ENCODE measurements at regions not wholly inside any gene's neighbourhood (a gene's known extent, or its start where the extent isn't known, plus 50 kb on each side); places are given as distances from the start of the nearest gene placed in this dataset.

DNA sequence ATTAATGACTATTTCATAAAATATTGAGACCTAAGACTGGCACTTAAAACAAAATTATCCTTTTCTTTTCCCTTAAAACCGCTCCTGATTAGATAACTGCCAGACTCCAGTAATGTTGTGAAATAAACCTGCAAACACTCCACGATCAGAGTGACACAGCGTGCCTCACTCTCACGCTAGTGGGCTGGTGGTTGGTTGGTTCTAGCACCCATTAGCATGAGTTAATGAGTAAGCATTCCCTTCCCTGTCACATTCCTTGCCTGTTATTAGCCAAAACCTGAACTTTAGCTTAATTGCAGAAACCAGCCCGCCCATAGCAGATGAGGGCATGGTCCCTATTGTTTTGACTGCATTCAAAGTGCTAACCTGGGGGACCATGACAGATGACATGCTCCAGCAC, 193.4 kb downstream of the CD83 start:
- Histone ChIP-seq H3K23ac (ENCODE audit: low read depth, low read length, poor library complexity) (no peak overlapping the region), H3K27ac (replicated peaks; ENCODE audit: low read length) (no peak overlapping the region), H3K18ac (ENCODE audit: low read length) (no peak overlapping the region), H3K36me3 (replicated peaks in 1 of 2; ENCODE audit: control insufficient read depth in 2 of 2, insufficient read depth in 2 of 2, low read length in 2 of 2) (no peaks in the 10 kb centered on the region), H3K4ac (ENCODE audit: low read length) (no peak overlapping the region), H2BK5ac (ENCODE audit: low read length) (no peak overlapping the region), H3K4me3 (ENCODE audit: low read length in 2 of 2) (no peak overlapping the region), H3K4me2 (ENCODE audit: insufficient read depth, low read length, poor library complexity, severe bottlenecking) (no peak overlapping the region), H2BK12ac (ENCODE audit: low read length) (no peak overlapping the region), H3K79me1 (ENCODE audit: low read depth, low read length) (no peaks in the 10 kb centered on the region), H4K91ac (ENCODE audit: low read depth, low read length, poor library complexity) (no peak overlapping the region), H2AFZ (ENCODE audit: low read length) (no peak overlapping the region), H3K27me3 (ENCODE audit: control insufficient read depth in 3 of 3, insufficient read depth in 3 of 3, low read depth in 1 of 3, low read length in 3 of 3) (no peaks in the 10 kb centered on the region), H2AK5ac (ENCODE audit: low read depth, low read length) (no peak overlapping the region), H2BK120ac (ENCODE audit: low read depth, low read length) (no peak overlapping the region), H4K8ac (ENCODE audit: low read depth, low read length) (no peak overlapping the region), H3K4me1 (ENCODE audit: control insufficient read depth in 2 of 2, insufficient read depth in 1 of 2, low read depth in 1 of 2, low read length in 2 of 2) (peaks cover 0 to 3% of the 10 kb centered on the region in 2 donors), H3K9ac (ENCODE audit: low read depth, low read length, poor library complexity) (no peak overlapping the region), H3K9me3 (replicated peaks in 1 of 2; ENCODE audit: control insufficient read depth in 2 of 2, insufficient read depth in 1 of 2, low read depth in 1 of 2, low read length in 2 of 2) (no peaks in the 10 kb centered on the region), H2BK15ac (ENCODE audit: low read length) (no peak overlapping the region), H3K14ac (ENCODE audit: low read length) (no peak overlapping the region)
- no peak for DNase-seq (ENCODE audit: low spot score)
- WGBS, 2 donors (ENCODE audit: extremely low coverage in 2 of 2, insufficient read length in 2 of 2, insufficient replicate concordance in 1 of 2): no CpG with 5 or more reads among the region's 5 CpGs

DNA sequence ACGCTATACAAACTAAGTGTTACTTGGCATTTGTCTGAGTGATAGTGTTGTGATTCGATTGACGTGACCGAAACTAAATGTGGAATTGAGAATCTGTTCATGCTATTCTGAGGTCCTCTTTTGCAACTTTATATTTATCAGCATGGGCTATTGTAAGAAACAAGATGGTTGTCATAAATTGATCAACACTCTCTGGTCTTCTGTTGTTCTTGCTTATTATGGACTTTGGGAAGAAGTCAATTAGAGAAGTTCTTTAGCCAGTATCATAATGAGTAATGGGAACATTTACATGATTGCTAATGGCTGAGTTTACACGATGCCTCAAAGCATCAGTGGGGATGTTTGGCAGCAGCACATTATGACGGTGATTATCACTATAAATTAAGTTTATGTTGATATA, 195.0 kb downstream of the CD83 start:
- Histone ChIP-seq H3K9ac (ENCODE audit: low read depth, low read length, poor library complexity) (no peak overlapping the region), H3K23ac (ENCODE audit: low read depth, low read length, poor library complexity) (no peak overlapping the region), H3K27me3 (ENCODE audit: control insufficient read depth in 3 of 3, insufficient read depth in 3 of 3, low read depth in 1 of 3, low read length in 3 of 3) (no peaks in the 10 kb centered on the region), H2BK12ac (ENCODE audit: low read length) (no peak overlapping the region), H3K18ac (ENCODE audit: low read length) (no peak overlapping the region), H3K14ac (ENCODE audit: low read length) (no peak overlapping the region), H2BK5ac (ENCODE audit: low read length) (no peak overlapping the region), H2BK120ac (ENCODE audit: low read depth, low read length) (no peak overlapping the region), H3K27ac (replicated peaks; ENCODE audit: low read length) (no peak overlapping the region), H4K8ac (ENCODE audit: low read depth, low read length) (no peak overlapping the region), H3K4me3 (ENCODE audit: low read length in 2 of 2) (no peak overlapping the region), H2BK15ac (ENCODE audit: low read length) (no peak overlapping the region), H3K36me3 (replicated peaks in 1 of 2; ENCODE audit: control insufficient read depth in 2 of 2, insufficient read depth in 2 of 2, low read length in 2 of 2) (no peaks in the 10 kb centered on the region), H3K79me1 (ENCODE audit: low read depth, low read length) (no peaks in the 10 kb centered on the region), H2AFZ (ENCODE audit: low read length) (no peak overlapping the region), H3K9me3 (replicated peaks in 1 of 2; ENCODE audit: control insufficient read depth in 2 of 2, insufficient read depth in 1 of 2, low read depth in 1 of 2, low read length in 2 of 2) (no peaks in the 10 kb centered on the region), H3K4me1 (ENCODE audit: control insufficient read depth in 2 of 2, insufficient read depth in 1 of 2, low read depth in 1 of 2, low read length in 2 of 2) (peaks cover 0 to 3% of the 10 kb centered on the region in 2 donors), H2AK5ac (ENCODE audit: low read depth, low read length) (no peak overlapping the region), H4K91ac (ENCODE audit: low read depth, low read length, poor library complexity) (no peak overlapping the region), H3K4ac (ENCODE audit: low read length) (no peak overlapping the region), H3K4me2 (ENCODE audit: insufficient read depth, low read length, poor library complexity, severe bottlenecking) (no peak overlapping the region)
- WGBS, 2 donors (ENCODE audit: extremely low coverage in 2 of 2, insufficient read length in 2 of 2, insufficient replicate concordance in 1 of 2): no CpG with 5 or more reads among the region's 6 CpGs
- DNase-seq (ENCODE audit: low spot score): no peak

DNA sequence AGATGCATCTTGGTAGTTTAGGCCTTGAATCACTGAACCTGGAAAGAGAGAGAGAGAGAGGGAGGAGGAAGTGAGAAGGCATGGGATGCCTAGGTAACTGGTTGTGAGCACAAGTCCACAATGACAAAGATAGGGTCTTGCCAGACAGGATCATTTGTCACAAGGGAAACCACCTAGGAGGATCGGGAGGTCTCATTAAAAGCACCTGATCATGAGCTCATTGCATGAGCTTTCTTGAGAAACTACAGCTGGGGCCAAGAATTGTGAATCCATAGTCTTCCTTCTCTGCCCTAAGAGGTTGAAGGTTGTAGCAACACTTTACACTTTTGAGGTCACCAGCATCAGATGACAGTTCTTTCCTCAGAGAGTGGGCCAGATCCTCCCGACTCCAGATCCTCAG, 195.7 kb downstream of the CD83 start:
- H3K9me3 ChIP-seq (replicated peaks in 1 of 2; ENCODE audit: control insufficient read depth in 2 of 2, insufficient read depth in 1 of 2, low read depth in 1 of 2, low read length in 2 of 2): no peaks in the 10 kb centered on the region
- WGBS, 2 donors (ENCODE audit: extremely low coverage in 2 of 2, insufficient read length in 2 of 2, insufficient replicate concordance in 1 of 2): no CpG with 5 or more reads among the region's 2 CpGs
- no peak overlapping the region for H2AK5ac ChIP-seq (ENCODE audit: low read depth, low read length)
- no peaks in the 10 kb centered on the region for H3K79me1 ChIP-seq (ENCODE audit: low read depth, low read length)
- H2BK15ac ChIP-seq (ENCODE audit: low read length): no peak overlapping the region
- no peak overlapping the region for H3K18ac ChIP-seq (ENCODE audit: low read length)
- H3K9ac ChIP-seq (ENCODE audit: low read depth, low read length, poor library complexity): no peak overlapping the region
- H3K4ac ChIP-seq (ENCODE audit: low read length): no peak overlapping the region
- no peaks in the 10 kb centered on the region for H3K27me3 ChIP-seq (ENCODE audit: control insufficient read depth in 3 of 3, insufficient read depth in 3 of 3, low read depth in 1 of 3, low read length in 3 of 3)
- no peak overlapping the region for H4K91ac ChIP-seq (ENCODE audit: low read depth, low read length, poor library complexity)
- H3K36me3 ChIP-seq (replicated peaks in 1 of 2; ENCODE audit: control insufficient read depth in 2 of 2, insufficient read depth in 2 of 2, low read length in 2 of 2): no peaks in the 10 kb centered on the region
- H3K23ac ChIP-seq (ENCODE audit: low read depth, low read length, poor library complexity): no peak overlapping the region
- H3K14ac ChIP-seq (ENCODE audit: low read length): no peak overlapping the region
- DNase-seq (ENCODE audit: low spot score): no peak
- H2BK5ac ChIP-seq (ENCODE audit: low read length): no peak overlapping the region
- no peak overlapping the region for H2BK12ac ChIP-seq (ENCODE audit: low read length)
- H3K4me2 ChIP-seq (ENCODE audit: insufficient read depth, low read length, poor library complexity, severe bottlenecking): no peak overlapping the region
- H4K8ac ChIP-seq (ENCODE audit: low read depth, low read length): no peak overlapping the region
- no peak overlapping the region for H3K4me3 ChIP-seq (ENCODE audit: low read length in 2 of 2)
- H3K4me1 ChIP-seq (ENCODE audit: control insufficient read depth in 2 of 2, insufficient read depth in 1 of 2, low read depth in 1 of 2, low read length in 2 of 2): peaks cover 0 to 3% of the 10 kb centered on the region in 2 donors
- H2AFZ ChIP-seq (ENCODE audit: low read length): no peak overlapping the region
- no peak overlapping the region for H2BK120ac ChIP-seq (ENCODE audit: low read depth, low read length)
- H3K27ac ChIP-seq (replicated peaks; ENCODE audit: low read length): no peak overlapping the region

DNA sequence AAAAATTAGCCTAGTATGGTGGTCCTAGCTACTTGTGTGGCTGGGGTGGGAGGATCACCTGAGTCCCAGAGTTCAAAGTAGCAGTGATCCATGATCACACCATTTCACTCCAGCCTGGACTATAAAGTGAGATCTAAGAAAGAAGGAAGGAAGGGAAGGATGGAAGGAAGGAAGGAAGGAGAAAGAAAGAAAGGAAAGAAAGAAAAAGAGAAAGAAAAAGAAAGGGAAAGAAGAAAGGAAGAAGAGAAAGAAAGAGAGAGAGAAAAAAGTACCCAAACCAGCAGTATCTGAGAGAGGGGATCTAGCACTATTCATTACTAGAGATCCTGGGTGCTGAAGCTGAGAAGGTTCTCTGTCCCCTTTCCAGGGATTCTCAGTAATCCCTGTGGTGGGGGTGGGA, 197.8 kb downstream of the CD83 start:
- H3K79me1 ChIP-seq (ENCODE audit: low read depth, low read length): no peaks in the 10 kb centered on the region

More for the DNA sequence above, 197.8 kb downstream of the CD83 start:
- H2BK15ac ChIP-seq (ENCODE audit: low read length): no peak overlapping the region
- no peak overlapping the region for H3K18ac ChIP-seq (ENCODE audit: low read length)
- no peak overlapping the region for H2AK5ac ChIP-seq (ENCODE audit: low read depth, low read length)
- no peak for DNase-seq (ENCODE audit: low spot score)
- H3K4me1 ChIP-seq (ENCODE audit: control insufficient read depth in 2 of 2, insufficient read depth in 1 of 2, low read depth in 1 of 2, low read length in 2 of 2): peaks cover 0 to 3% of the 10 kb centered on the region in 2 donors
- no peak overlapping the region for H4K8ac ChIP-seq (ENCODE audit: low read depth, low read length)
- H3K9me3 ChIP-seq (replicated peaks in 1 of 2; ENCODE audit: control insufficient read depth in 2 of 2, insufficient read depth in 1 of 2, low read depth in 1 of 2, low read length in 2 of 2): no peaks in the 10 kb centered on the region
- no peak overlapping the region for H3K14ac ChIP-seq (ENCODE audit: low read length)
- H2AFZ ChIP-seq (ENCODE audit: low read length): no peak overlapping the region
- no peak overlapping the region for H4K91ac ChIP-seq (ENCODE audit: low read depth, low read length, poor library complexity)
- H3K27me3 ChIP-seq (ENCODE audit: control insufficient read depth in 3 of 3, insufficient read depth in 3 of 3, low read depth in 1 of 3, low read length in 3 of 3): no peaks in the 10 kb centered on the region
- no peak overlapping the region for H2BK120ac ChIP-seq (ENCODE audit: low read depth, low read length)
- no peak overlapping the region for H2BK12ac ChIP-seq (ENCODE audit: low read length)
- no peak overlapping the region for H2BK5ac ChIP-seq (ENCODE audit: low read length)
- no peak overlapping the region for H3K4ac ChIP-seq (ENCODE audit: low read length)
- no peak overlapping the region for H3K4me2 ChIP-seq (ENCODE audit: insufficient read depth, low read length, poor library complexity, severe bottlenecking)
- no peak overlapping the region for H3K23ac ChIP-seq (ENCODE audit: low read depth, low read length, poor library complexity)
- no peak overlapping the region for H3K9ac ChIP-seq (ENCODE audit: low read depth, low read length, poor library complexity)
- H3K4me3 ChIP-seq (ENCODE audit: low read length in 2 of 2): no peak overlapping the region
- H3K27ac ChIP-seq (replicated peaks; ENCODE audit: low read length): no peak overlapping the region
- H3K36me3 ChIP-seq (replicated peaks in 1 of 2; ENCODE audit: control insufficient read depth in 2 of 2, insufficient read depth in 2 of 2, low read length in 2 of 2): no peaks in the 10 kb centered on the region
